HG03025 (cell line): ENCODE measurements at regions not wholly inside any gene's neighbourhood (a gene's known extent, or its start where the extent isn't known, plus 50 kb on each side); places are given as distances from the start of the nearest gene placed in this dataset.

ENCODE experiments used
- ATAC-seq: cut with Tn5 transposase; IDR thresholded peaks from one replicate; pipeline ENCODE4 v1.9.1; 2021; ENCODE audit warnings: mild to moderate bottlenecking, moderate library complexity; ENCODE audit not compliant: unreplicated experiment, low FRiP score

DNA sequence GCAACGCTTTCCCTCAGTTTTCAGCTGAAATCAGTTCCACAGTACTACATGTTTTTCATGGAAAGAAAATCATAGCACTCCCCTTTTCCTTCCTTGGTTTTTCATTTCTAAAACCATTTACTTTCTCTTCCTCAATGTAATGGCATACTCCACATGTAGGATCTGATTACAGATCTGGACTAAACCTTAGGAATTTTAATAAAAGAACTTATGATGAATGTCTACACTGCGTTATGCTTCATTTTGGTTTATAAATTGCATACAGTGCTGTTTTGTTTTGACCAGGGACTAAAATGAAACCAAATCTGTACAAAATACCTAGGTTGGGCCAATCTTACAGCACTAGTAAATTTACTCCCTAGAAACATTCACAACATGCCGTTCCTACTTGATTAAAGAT lies 589.9 kb downstream of the TBC1D4 start:
- no peak for ATAC-seq

DNA sequence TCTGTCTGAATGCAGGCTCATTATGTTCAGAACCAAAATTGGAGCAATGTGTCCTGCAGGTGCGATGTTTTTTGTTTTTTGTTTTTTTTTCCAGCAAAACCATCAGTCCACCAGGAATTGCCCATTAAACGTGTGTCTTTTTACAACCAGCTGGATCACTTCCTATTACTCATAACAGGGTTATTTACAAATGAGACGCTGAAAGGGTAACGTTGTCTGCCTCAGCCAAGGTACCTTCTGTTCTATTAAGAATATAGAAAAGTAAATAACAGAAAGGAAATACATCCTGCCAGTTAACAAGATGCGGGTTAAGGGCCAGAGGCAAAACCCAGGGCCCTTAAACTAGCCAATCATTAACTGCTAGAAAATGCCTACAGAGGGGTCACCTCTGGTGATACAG lies 590.4 kb downstream of the TBC1D4 start:
- ATAC-seq, result no peak

DNA sequence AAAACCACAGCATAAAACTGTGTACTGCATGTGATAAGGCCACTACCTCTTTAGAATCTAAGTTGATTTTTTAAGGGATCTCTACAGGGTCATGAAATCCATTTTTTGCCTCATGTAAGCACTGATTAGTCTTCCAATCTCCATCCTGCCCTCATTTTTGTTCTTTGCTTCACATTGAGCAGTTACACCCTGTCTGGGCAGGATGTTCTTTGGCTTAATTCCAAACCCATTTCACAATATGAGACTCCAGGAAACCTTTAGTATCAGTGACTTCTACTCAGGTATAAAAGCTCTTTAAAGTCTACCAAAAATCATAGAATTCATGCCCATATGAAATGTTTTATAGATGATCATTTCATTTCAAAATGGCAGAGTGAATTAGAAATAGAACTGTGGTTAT lies 592.6 kb downstream of the TBC1D4 start:
- ATAC-seq, result no peak

DNA sequence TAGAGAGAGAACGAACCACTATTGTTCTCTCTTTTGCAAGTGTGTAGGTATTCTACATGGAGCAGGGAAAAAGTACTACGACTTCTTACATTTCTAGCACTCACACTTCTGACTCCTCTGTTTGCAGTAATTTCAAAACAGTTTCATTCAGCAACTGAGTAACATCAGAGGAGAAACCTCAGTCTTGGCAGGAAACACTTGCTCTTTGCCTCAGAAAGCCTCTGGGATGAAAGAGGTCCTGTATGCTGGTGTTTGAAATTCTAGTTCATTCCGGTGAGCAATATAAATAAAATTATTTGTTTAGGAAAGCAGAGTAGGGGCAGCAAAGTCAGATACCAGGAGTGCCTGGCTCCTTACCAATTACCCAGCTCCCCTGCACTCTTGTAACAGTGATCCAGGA lies 595.5 kb downstream of the TBC1D4 start:
- no peak for ATAC-seq

DNA sequence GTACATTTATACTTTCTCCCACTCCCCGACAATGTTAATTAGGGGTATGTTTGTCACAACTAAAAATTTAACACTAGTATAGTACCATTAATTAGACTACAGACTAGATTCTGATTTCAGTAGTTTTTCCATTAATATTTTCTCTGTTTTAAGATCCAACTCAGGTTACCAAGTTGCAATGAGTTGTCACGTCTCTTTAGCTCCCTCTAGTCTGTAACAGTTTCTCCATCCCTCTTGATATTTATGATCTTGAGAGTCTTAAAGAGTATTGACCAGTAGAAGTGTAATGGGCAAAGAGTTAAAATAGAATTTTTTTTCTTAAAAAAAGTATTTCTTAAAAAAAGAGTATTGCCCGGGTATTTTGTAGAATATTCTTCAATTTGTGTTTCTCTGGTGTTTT lies 598.1 kb downstream of the TBC1D4 start:
- no peak for ATAC-seq

DNA sequence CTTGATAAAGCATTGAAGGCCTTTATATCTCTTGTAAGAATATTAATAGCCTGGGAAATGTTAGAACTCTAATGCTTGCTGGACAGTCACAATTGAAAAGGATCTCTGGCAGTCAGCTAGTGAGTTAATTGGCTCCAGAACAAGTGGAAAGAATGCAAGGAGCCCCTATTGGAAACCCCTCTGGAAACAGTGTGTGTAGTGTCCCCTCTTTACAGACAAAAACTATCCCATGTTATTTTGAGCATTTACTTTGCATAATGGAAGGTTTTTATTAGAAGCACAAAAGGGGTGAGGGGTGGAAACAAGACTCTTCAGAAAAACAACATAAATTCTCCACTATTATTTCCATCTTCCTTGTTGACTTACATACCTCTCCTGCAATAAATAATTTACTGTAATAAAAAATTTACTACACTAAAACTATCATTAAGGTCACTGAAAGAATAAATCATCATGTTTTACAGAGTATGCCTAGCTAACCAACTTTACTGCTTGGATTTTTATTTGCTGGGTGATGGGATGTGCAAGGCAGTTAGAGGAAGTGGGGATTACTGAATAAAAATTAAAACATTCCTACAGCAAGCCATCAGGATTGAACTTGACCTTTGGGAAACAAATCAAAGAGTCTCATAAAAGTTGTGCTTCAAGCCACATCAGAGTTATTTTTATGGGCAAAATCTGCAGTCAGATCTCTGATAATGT lies 610.4 kb downstream of the TBC1D4 start:
- ATAC-seq, result no peak

DNA sequence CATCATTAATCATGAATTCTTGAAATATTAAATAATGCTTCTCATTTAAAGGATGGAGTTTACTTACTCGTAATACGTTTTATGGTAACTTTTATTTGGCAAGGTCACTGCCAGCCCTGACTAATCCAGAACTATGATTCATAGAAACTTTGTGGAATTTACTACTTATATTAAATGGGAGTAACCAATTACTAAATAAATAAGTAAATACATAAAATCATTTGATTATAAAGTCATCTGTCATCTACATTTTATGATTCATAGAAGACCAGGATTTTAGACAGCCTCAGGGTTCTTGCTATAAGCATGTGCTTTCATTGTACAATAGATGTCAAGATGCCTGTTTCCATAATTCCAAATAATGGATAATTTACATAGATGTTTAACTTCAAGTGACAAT lies 611.1 kb downstream of the TBC1D4 start:
- ATAC-seq, result no peak

DNA sequence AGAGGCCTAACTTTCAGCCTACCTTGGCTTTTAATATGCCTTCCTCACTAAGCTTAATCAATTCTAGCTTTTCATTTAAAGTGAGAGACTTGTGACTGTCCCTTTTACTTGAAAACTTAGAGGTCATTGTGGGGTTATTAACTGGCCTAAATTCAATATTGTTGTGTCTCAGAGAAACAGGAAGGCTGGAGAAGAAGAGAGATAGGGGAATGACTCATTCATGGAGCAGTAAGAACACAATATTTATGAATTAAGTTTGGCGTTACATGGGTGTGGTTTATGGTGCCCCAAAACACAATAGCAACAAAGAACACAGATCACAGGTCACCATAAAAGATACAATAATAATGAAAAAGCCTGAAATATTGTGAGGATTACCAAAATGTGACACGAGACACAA lies 612.1 kb downstream of the TBC1D4 start:
- ATAC-seq, result no peak

DNA sequence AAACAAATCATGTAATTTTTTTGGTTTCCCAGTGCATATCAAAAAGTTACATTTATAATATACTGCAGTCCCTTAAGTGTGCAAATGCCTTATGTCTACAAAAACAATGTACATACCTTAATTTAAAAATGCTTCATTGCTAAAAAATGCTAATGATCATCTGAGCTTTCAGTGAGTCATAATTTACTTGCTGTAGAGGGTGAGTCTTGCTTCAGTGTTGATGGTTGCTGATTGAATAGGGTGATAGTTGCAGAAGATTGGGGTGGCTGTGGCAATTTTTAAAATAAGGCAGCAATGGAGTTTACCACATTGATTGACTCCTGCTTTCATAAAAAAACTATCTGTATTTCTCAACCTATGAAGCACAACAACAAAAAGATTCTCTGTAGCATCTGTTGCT lies 613.9 kb downstream of the TBC1D4 start:
- ATAC-seq, result no peak

DNA sequence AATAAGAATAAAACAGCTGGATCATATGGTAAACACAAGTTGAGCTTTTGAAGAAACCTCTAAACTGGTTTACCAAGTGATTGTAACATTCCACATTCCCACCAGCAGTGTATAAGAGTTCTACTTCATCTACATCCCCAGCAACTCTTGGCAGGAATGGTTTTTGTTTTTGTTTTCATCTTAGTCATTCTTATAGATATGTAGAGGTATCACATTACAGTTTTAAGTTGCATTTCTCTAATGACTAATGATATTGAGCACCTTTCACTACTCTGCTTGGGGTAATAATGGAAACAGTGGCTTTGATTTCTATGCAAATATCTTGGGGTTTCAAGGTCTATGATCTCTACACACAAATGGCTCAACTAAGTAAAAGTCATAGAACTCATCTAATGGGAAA lies 614.5 kb downstream of the TBC1D4 start:
- ATAC-seq, result peak; percentile 45

DNA sequence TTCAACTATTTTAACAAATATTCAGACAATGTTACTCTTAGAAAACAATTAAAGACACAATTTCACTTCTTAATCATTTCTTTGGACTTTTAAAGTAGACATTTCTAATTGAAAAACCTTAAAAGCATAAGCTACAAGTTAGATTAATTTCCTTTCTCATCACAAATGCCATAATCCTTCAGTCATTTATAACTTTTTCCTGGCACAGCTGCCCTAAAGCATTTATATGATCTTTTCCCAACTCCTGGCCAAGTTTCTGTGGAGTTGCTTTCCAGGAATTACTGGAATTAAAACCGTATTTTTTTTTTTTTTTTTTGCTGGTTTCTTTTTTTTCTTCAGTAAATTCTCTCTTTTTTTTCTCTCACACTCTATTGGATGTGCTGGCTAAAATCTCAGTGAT lies 615.9 kb downstream of the TBC1D4 start:
- ATAC-seq, result no peak

DNA sequence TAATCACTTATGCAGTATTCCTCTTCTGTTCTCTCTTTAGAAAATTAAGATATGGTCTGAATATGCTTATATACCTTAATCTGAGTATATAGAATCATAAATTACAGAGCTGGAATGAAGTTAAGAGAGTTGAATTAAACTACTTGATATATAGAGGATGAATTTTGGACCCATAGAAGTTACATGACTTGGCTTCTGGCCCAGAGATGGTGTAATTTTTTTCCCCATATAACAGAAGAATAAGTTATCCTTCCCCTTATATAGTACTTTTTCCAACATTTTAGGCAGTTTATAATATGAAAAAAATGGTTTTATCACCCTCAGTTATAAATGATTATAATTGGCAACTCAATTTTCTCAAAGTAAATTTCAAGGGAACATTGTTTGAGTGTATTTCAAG lies 616.3 kb downstream of the TBC1D4 start:
- no peak for ATAC-seq

DNA sequence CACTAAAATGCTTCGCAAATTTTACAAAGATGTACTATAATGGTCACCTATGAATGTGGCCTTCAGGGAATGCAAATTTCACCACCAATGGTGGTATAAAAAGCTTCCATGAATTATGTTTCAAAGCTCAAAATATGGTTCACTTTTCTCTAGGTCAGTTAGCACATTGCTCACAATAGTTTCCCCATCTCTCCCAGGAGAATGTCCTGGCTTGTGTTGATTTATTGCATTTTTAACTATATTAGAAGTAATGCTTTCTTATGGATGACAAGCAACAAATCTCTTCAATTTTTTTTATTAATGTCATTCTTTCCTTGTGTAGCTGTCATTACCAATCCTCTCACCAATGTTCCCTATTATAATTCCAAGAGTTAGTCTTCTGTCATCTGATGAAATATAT lies 621.2 kb downstream of the TBC1D4 start:
- ATAC-seq, result no peak

DNA sequence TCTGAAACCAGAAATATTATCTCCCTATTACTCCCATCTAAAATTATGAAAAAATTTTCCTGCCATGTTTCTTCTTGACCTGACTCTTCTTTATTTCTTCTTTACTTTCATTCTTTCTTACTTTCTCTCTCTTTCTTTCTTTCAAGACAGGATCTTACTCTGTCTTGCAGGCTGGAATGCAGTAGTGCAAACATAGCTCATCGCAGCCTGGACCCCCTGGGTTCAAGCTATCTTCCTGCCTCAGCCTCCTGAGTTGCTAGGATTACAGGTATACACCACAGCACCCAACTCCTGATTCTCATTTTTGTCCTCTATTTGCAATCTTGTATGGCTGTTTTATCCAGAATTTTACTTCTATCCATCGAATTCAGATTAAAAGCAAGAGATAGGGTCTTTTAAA lies 631.1 kb downstream of the TBC1D4 start:
- no peak for ATAC-seq

DNA sequence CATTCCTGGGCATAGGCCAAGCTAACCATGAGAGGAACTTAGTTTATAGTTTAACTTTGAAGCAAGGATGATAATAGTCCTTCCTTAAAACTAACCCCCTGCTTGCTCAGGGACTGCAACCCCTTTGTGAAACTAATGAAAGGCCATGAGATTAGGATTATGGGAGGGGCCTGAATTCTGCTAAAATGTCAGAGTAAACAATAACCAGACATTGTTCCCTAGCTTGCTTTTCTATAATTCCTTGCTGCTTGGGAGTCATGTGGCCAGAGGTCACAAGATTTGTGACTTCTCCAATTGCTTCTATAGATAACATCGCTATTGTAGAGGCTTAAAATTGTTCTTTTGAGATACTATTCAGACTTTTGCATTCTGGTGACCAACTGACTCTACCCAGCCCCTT lies 634.0 kb downstream of the TBC1D4 start:
- no peak for ATAC-seq

DNA sequence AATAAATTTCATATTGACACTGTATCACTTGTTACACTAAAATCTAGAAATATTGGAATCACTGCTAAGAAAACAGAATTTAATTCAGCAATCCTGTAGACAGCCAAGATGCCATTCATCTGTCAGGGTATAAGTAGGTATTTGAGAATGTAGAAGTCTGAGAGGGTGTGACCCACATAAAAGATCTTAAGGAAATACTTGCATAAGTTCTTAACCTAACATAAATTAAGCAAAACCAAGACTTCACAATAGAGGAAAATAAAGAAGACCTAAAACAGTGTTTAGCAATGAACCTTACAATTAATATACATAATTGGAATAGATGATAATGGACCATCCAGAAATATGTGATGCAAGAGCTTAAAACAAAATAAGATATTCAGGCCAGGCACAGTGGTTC lies 636.2 kb downstream of the TBC1D4 start:
- ATAC-seq, result no peak

DNA sequence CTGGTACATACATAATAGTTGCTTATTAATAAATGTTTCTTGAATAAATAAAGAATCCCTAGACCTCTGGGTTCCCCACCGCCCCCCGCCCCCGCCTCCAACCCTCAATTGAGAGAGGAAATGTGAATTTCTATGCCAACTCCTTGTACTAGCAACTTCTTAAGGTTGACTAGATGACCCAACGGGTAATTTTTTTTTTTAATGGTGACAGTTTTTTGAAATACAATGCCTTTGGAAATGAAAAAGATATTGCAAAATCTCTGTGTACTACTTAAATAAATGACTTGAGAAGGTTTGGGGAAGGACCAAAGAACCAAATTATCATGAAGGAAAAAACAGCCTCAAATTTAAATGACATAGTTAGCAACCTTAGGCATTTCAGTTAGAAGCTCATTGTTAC lies 640.3 kb downstream of the TBC1D4 start:
- no peak for ATAC-seq

DNA sequence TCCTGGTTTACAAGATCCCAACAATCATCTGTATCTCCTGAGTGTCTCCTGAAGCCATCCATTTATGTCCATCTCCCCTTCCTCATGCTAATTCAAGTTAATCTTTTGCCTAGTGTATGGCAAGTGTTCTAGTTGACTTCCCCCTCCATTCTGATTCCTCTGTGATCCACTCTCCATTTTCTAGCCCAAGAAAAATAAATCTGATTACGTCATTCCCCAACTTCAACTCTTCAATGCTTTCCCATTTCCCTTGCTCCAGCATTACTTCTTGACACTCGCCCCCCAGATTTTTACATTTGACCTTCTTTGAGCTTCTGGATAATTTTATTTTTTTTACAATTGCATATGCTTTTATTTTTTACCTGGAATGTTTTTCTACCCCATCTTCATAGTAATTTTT lies 640.8 kb downstream of the TBC1D4 start:
- no peak for ATAC-seq

DNA sequence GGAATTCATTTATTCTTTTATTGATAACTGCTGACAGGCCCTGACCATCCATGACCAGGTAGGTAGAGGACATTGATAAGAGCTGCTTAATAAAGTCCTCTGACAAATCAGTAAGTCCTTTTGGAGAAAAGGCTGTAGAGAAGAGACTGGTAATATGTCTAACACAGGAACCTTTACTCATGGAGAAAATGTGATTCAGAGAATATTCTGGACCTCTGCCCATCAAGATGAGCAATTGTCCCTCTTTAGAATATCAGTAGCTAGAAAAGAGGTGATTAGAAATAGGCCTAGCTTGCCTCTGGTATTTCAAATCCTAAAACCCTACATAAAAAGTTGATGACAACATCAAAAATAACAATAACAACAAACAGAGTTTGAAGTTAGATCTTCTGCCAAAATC lies 642.3 kb downstream of the TBC1D4 start:
- no peak for ATAC-seq

DNA sequence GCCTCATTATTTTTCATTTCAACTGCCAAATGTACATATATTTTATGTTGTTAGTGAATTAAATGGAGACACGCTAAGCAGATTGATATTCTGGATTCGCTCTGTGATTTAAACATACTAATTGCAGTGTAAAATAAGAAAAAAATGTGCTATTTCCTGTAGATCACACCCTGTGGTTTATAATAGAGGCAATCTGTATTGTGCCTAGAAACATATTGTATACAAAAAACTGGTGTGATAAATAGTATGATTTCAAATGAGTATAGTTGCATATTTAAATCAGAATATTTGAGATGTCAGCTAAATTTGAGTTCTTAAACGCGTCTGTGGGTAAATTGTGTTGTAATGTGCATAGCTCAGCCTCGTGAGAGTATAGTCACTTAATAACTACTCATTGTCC lies 643.9 kb downstream of the TBC1D4 start:
- ATAC-seq, result no peak

DNA sequence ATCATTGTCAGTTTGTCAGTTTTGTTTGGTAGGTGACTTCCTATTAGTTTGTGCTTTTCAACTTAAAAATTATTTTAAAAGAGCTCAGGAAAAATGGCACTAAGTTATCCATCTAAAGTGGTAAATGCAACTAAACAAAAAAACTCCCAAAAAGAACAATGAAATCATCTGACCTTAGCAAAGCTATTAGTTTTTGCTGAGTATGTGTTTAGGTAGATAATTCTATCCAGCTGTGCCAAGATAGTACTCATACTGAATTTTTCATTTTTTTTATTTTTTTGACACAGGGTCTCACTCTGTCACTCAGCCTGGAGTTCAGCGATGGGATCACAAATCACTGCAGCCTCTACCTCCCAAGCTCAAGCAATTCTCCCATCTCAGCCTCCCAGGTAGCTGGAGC lies 645.3 kb downstream of the TBC1D4 start:
- ATAC-seq, result no peak

DNA sequence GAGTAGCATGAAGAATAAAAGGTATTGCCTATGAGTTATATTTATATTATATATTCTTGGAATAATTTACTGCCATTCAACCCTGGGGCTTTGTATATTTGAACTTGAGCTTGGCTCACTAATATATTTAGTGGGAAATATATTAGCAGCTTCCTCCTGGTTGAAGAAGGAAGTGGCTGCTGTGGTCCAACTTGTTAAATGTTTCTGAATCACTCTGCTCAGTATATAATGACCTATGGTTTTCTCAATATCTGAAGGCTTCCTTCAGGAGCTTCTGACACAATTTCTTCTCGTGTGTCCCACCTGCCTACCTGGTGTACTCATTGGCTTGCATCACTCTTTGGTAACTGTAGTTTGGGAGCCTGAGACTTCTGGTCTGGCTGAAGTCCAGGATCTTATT lies 646.4 kb downstream of the TBC1D4 start:
- no peak for ATAC-seq

DNA sequence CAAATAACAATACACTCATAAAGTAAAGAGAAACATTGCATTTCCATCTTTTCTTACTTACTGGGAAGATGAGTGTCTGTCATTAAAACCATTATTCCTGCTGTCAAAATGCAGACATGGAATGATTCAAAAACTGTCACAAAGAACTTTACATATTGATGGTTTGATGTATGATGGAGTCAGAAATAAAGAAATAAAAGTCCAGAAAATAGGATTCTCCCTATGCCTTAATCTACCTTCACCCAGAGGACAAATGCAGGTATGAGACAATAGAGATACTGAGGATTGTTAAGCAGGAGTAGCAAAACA lies 656.1 kb downstream of the TBC1D4 start:
- ATAC-seq, result no peak
